Upper lobe of left lung (tissue), 6 donors: ENCODE measurements at regions not wholly inside any gene's neighbourhood (a gene's known extent, or its start where the extent isn't known, plus 50 kb on each side); places are given as distances from the start of the nearest gene placed in this dataset.

Source experiments
- ATAC-seq, 2 donors: fragments of 200-7000 bp; cut with Tn5 transposase; one replicate each; pipeline ENCODE4 v1.9.1; 2022; ENCODE audit warnings: mild to moderate bottlenecking in 2 of 2, moderate library complexity in 2 of 2; ENCODE audit not compliant: low FRiP score in 2 of 2
- DNase-seq, 2 donors: peaks; one replicate each; pipeline ENCODE4 v3.0.0-alpha.2; 2019 to 2020
- H3K27ac ChIP-seq, 4 donors: fragments of 200-600 bp; sonication (generic); one replicate each; pipeline ENCODE4 v1.5.1; 2016 to 2019
- H3K27me3 ChIP-seq, 4 donors: fragments of 200-600 bp; sonication (generic); one replicate each; pipeline ENCODE4 v1.5.1; 2017 to 2019
- H3K36me3 ChIP-seq, 4 donors: fragments of 200-600 bp; sonication (generic); one replicate each; pipeline ENCODE4 v1.5.1; 2016 to 2019
- H3K4me1 ChIP-seq, 4 donors: fragments of 200-600 bp; sonication (generic); one replicate each; pipeline ENCODE4 v1.5.1; 2018 to 2019
- H3K4me3 ChIP-seq, 4 donors: fragments of 200-600 bp; sonication (generic); one replicate each; pipeline ENCODE4 v1.5.1; 2017 to 2019; ENCODE audit warnings: mild to moderate bottlenecking in 2 of 4, moderate library complexity in 1 of 4
- H3K9me3 ChIP-seq, 4 donors: fragments of 200-600 bp; sonication (generic); one replicate each; pipeline ENCODE4 v1.5.1; 2018 to 2019
- EP300 ChIP-seq, 4 donors: sonication (generic); formaldehyde crosslinking; IDR thresholded peaks; one replicate each; pipeline ENCODE4 v1.5.1; 2017; ENCODE audit warnings: antibody characterized with exemption in 4 of 4, control low read depth in 2 of 4
- POLR2A ChIP-seq, 4 donors: fragments of 450-650 bp; IDR thresholded peaks; one replicate each; pipeline ENCODE4 v1.5.1; 2016 to 2017; ENCODE audit warnings: antibody characterized with exemption in 4 of 4, mild to moderate bottlenecking in 2 of 4
- POLR2AphosphoS5 ChIP-seq, 2 donors: sonication (generic); formaldehyde crosslinking; IDR thresholded peaks; one replicate each; pipeline ENCODE4 v1.5.1; 2017; ENCODE audit warnings: antibody characterized with exemption in 2 of 2
- WGBS, 2 donors: methylation state at CpG; one replicate each; pipeline ENCODE4 v1.1.5; 2017 to 2018; 5-methylcytosine and 5-hydroxymethylcytosine counted together
- TF ChIP-seq, protein P1 (sequence below), 6 experiments: fragments of 450-650 bp in 4 of 6; fragments of 200-600 bp in 2 of 6; sonication (generic) in 2 of 6; IDR thresholded peaks; one replicate each; pipeline ENCODE4 v1.5.1; 2016 to 2019; ENCODE audit warnings: antibody characterized with exemption in 6 of 6
- donor health status: DM: no; HTN: no; CAD: no; lungs with moderate emphysema.
- donor health status: DM: no; HTN: yes; CAD: no; lungs with severe emphysema.

DNA sequence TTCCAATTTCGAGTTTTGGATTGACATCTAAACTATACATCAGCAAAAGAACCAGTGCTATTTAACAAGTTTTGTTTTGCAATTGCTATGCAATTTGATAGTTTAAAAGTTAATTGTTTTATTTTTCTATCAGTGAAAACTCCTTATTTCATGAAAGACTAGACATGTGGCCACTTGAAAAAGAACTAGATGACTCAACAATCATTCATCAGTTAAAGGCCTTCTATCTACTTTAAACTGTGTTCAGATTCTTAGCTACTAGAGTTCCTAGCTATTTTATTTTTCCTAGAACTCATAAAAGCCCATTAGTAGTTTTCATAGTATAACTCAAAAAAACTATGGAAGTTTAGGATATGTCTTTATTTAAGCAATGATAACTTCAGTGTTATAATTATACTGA, 104.6 kb upstream of the LSM8 start:
- Histone ChIP-seq H3K4me3 (no peak overlapping the region), H3K27me3 (no peaks in the 10 kb centered on the region), H3K4me1 (no peaks in the 10 kb centered on the region), H3K9me3 (no peaks in the 10 kb centered on the region), H3K27ac (no peak overlapping the region), H3K36me3 (no peaks in the 10 kb centered on the region)
- ATAC-seq, result no peak
- TF ChIP-seq POLR2AphosphoS5 (IDR thresholded peaks at IDR 0.05) (no peak), EP300 (IDR thresholded peaks at IDR 0.05) (no peak)
- TF ChIP-seq, protein P1, sequence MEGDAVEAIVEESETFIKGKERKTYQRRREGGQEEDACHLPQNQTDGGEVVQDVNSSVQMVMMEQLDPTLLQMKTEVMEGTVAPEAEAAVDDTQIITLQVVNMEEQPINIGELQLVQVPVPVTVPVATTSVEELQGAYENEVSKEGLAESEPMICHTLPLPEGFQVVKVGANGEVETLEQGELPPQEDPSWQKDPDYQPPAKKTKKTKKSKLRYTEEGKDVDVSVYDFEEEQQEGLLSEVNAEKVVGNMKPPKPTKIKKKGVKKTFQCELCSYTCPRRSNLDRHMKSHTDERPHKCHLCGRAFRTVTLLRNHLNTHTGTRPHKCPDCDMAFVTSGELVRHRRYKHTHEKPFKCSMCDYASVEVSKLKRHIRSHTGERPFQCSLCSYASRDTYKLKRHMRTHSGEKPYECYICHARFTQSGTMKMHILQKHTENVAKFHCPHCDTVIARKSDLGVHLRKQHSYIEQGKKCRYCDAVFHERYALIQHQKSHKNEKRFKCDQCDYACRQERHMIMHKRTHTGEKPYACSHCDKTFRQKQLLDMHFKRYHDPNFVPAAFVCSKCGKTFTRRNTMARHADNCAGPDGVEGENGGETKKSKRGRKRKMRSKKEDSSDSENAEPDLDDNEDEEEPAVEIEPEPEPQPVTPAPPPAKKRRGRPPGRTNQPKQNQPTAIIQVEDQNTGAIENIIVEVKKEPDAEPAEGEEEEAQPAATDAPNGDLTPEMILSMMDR (IDR thresholded peaks at IDR 0.05), result no peak
- DNase-seq, result no peak
- WGBS, 2 donors, result 79 to 88% methylated on average over 1 of the region's 1 CpG

- peak in 1 of 2 donors; percentile 63 for ATAC-seq
- TF ChIP-seq, protein P1 (IDR thresholded peaks at IDR 0.05), result no peak
- no peak for TF ChIP-seq POLR2AphosphoS5 (IDR thresholded peaks at IDR 0.05)
- no peak for TF ChIP-seq POLR2A (IDR thresholded peaks at IDR 0.05)
- TF ChIP-seq EP300 (IDR thresholded peaks at IDR 0.05), result no peak
These were observed 103.0 kb upstream of the LSM8 start for GRCh38 chr7:118080947-118081346.

GRCh38 chr7:118082506-118082905, 101.5 kb upstream of the LSM8 start:
- Histone ChIP-seq H3K4me1 (no peaks in the 10 kb centered on the region), H3K4me3 (no peak overlapping the region), H3K9me3 (no peaks in the 10 kb centered on the region), H3K27ac (no peak overlapping the region), H3K27me3 (no peaks in the 10 kb centered on the region), H3K36me3 (no peaks in the 10 kb centered on the region)
- TF ChIP-seq, protein P1 (IDR thresholded peaks at IDR 0.05), result no peak
- TF ChIP-seq EP300 (IDR thresholded peaks at IDR 0.05) (no peak), POLR2A (IDR thresholded peaks at IDR 0.05) (no peak), POLR2AphosphoS5 (IDR thresholded peaks at IDR 0.05) (no peak)
- DNase-seq, result no peak
- ATAC-seq, result no peak

More at GRCh38 chr7:118080947-118081346, 103.0 kb upstream of the LSM8 start:
- no peaks in the 10 kb centered on the region for H3K27me3 ChIP-seq
- DNase-seq, result no peak
- no peaks in the 10 kb centered on the region for H3K36me3 ChIP-seq
- H3K27ac ChIP-seq, result no peak overlapping the region
- WGBS, 2 donors, result 70 to 80% methylated on average over 3 of the region's 3 CpGs
- no peaks in the 10 kb centered on the region for H3K4me1 ChIP-seq
- H3K4me3 ChIP-seq, result no peak overlapping the region
- H3K9me3 ChIP-seq, result no peaks in the 10 kb centered on the region

DNA sequence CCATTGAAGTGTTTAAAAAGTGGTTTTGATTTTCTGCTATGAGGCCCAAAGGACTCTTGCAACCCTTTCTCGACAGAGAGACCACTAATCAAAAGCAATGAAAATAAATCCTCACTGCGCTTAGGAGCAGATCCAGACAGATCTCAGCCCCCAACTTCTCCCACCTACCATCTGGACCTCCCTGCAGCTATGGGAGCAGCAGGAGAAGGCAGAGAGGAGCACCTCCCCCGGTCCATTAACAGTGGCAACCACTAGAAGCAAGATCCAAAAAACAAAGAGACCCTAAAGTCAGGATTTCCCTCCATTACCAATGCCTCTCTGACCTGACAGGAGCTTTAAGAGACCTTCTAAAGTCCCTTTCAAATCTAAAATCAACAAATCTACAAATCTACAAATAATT, 99.0 kb upstream of the LSM8 start:
- DNase-seq (no peak), ATAC-seq (no peak)
- WGBS, 2 donors, result 74 to 75% methylated on average over 3 of the region's 3 CpGs

DNA sequence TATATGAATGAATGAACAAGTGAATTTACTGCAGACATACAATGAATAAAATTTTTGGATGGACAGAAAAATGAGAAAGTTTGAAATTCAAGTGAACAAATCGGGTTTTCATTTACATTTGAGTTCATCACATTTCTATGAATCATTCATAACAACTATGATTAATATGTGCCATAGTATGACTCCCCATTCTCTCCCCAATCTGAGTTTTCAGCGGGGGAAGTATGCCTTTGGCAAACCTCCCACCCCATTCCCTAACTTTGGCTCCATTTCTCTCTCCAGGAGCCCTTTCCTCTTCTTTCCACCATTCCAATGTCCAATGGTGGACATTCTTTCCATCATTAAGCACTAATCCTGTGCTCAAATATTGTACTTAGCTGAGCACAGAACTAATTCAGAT, 96.8 kb upstream of the LSM8 start:
- Histone ChIP-seq H3K9me3 (no peaks in the 10 kb centered on the region), H3K36me3 (no peaks in the 10 kb centered on the region), H3K4me1 (no peaks in the 10 kb centered on the region), H3K27me3 (no peaks in the 10 kb centered on the region), H3K4me3 (no peak overlapping the region), H3K27ac (no peak overlapping the region)
- WGBS, 2 donors, result 85 to 87% methylated on average over 2 of the region's 2 CpGs
- no peak for ATAC-seq
- TF ChIP-seq, protein P1 (IDR thresholded peaks at IDR 0.05), result no peak
- TF ChIP-seq EP300 (IDR thresholded peaks at IDR 0.05), result no peak
- TF ChIP-seq POLR2A (IDR thresholded peaks at IDR 0.05), result no peak
- TF ChIP-seq POLR2AphosphoS5 (IDR thresholded peaks at IDR 0.05), result no peak
- no peak for DNase-seq

More for the DNA sequence above, 99.0 kb upstream of the LSM8 start:
- Histone ChIP-seq H3K4me3 (no peak overlapping the region), H3K9me3 (no peaks in the 10 kb centered on the region), H3K4me1 (no peaks in the 10 kb centered on the region), H3K27ac (no peak overlapping the region), H3K27me3 (no peaks in the 10 kb centered on the region), H3K36me3 (no peaks in the 10 kb centered on the region)
- no peak for TF ChIP-seq EP300 (IDR thresholded peaks at IDR 0.05)
- no peak for TF ChIP-seq POLR2AphosphoS5 (IDR thresholded peaks at IDR 0.05)
- TF ChIP-seq, protein P1 (IDR thresholded peaks at IDR 0.05), result no peak
- no peak for TF ChIP-seq POLR2A (IDR thresholded peaks at IDR 0.05)
